ENCODE measurements at regions not wholly inside any gene's neighbourhood (a gene's known extent, or its start where the extent isn't known, plus 50 kb on each side); places are given as distances from the start of the nearest gene placed in this dataset.

DNA sequence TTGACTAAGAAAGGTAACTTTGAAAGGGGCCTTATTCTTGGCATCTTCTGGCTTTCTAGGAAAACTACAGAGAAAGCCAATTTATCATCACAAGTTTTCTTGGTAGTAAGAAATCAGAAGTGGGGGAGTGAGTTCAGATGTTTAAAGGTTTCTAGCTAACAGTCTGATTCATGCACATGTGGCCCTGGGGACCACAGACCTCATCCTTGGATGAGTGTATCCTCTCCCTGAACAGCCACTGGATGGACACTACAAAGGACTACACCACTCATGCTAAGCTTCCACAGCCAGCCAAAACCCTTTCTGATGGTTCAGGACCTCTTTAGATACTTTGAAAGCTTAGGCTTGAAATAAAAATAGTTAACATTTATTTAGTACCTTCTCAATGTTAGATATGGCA lies 218.3 kb upstream of the STK17B start:
- Histone ChIP-seq H3K27me3 (ENCODE audit: control insufficient read depth in 2 of 2, insufficient read depth in 2 of 2, low read length in 2 of 2) (no peaks in the 10 kb centered on the region), H3K4me3 (replicated peaks in 1 of 3; ENCODE audit: insufficient read depth in 1 of 3, low read depth in 1 of 3, low read length in 3 of 3) (no peak overlapping the region), H3K4me1 (ENCODE audit: control insufficient read depth, extremely low read depth, insufficient read depth, low read length) (peaks cover 5% of the 10 kb centered on the region), H4K20me1 (replicated peaks; ENCODE audit: control insufficient read depth, extremely low read depth, insufficient read depth, low read length) (no peaks in the 10 kb centered on the region), H3K9me3 (replicated peaks; ENCODE audit: control insufficient read depth, insufficient read depth, low read length) (no peaks in the 10 kb centered on the region), H3K9me1 (replicated peaks; ENCODE audit: control insufficient read depth, extremely low read depth, insufficient read depth, low read length) (no peaks in the 10 kb centered on the region), H2AFZ (ENCODE audit: low read depth, low read length) (no peak overlapping the region), H3K27ac (ENCODE audit: insufficient read depth, low read depth, low read length) (no peak overlapping the region), H3K36me3 (ENCODE audit: control insufficient read depth in 2 of 2, extremely low read depth in 1 of 2, insufficient read depth in 2 of 2, low read length in 2 of 2) (no peaks in the 10 kb centered on the region), H3K9ac (replicated peaks; ENCODE audit: extremely low read depth, insufficient read depth, low read length) (no peak overlapping the region), H3K79me2 (ENCODE audit: control insufficient read depth, insufficient read depth, low read length) (no peaks in the 10 kb centered on the region), H3K4me2 (ENCODE audit: insufficient read depth, low read length) (no peak overlapping the region)
- dilution Hi-C loops (cut with MboI; ENCODE audit: extremely low pct_ligation_motif_present, low sequenced_read_pairs) = no loop called here
- intact Hi-C loops (cut with micrococcal nuclease) = no loop called here
- no peak for TF ChIP-seq FOS (IDR thresholded peaks at IDR 0.05; ENCODE audit: borderline replicate concordance, insufficient read depth, low read length)
- no peak for TF ChIP-seq EZH2 (IDR thresholded peaks at IDR 0.05; ENCODE audit: borderline replicate concordance, low read depth, low read length, severe bottlenecking)
- TF ChIP-seq, protein P1, sequence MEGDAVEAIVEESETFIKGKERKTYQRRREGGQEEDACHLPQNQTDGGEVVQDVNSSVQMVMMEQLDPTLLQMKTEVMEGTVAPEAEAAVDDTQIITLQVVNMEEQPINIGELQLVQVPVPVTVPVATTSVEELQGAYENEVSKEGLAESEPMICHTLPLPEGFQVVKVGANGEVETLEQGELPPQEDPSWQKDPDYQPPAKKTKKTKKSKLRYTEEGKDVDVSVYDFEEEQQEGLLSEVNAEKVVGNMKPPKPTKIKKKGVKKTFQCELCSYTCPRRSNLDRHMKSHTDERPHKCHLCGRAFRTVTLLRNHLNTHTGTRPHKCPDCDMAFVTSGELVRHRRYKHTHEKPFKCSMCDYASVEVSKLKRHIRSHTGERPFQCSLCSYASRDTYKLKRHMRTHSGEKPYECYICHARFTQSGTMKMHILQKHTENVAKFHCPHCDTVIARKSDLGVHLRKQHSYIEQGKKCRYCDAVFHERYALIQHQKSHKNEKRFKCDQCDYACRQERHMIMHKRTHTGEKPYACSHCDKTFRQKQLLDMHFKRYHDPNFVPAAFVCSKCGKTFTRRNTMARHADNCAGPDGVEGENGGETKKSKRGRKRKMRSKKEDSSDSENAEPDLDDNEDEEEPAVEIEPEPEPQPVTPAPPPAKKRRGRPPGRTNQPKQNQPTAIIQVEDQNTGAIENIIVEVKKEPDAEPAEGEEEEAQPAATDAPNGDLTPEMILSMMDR (IDR thresholded peaks at IDR 0.05; ENCODE audit: extremely low read depth in 1 of 2, insufficient read depth in 1 of 2, low read depth in 1 of 2, low read length in 2 of 2) = no peak
- no peak for TF ChIP-seq POLR2A (IDR thresholded peaks at IDR 0.05; ENCODE audit: low read depth, low read length)
- no peak for TF ChIP-seq MYC (IDR thresholded peaks at IDR 0.05; ENCODE audit: low read depth, low read length)
- TF ChIP-seq JUN (IDR thresholded peaks at IDR 0.05; ENCODE audit: borderline replicate concordance, insufficient read depth, insufficient read length, low read depth) = no peak
- TF ChIP-seq, protein P2, sequence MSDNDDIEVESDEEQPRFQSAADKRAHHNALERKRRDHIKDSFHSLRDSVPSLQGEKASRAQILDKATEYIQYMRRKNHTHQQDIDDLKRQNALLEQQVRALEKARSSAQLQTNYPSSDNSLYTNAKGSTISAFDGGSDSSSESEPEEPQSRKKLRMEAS (IDR thresholded peaks at IDR 0.05; ENCODE audit: insufficient read depth, insufficient read length) = no peak
- TF ChIP-seq GATA2 (IDR thresholded peaks at IDR 0.05; ENCODE audit: insufficient read depth, insufficient read length, low read depth, low read length) = no peak
- no peak for TF ChIP-seq POLR2AphosphoS5 (IDR thresholded peaks at IDR 0.05; ENCODE audit: insufficient read depth, low read depth, low read length)
- no TSS peak for BruUV-seq (replicated peaks)
- FAIRE-seq = no peak
- ChIA-PET POLR2A (no interaction called here), CTCF (interaction anchor here (1.3 to 1.4 kb wide), 2 partner anchors 9 kb away, joined by 3 to 4 read pairs; no protein-coding TSS in a partner anchor)
- DNase-seq (ENCODE audit: low read depth, low spot score) = no peak

Measured in endothelial cell of umbilical vein (primary cell).